HepG2 (cell line): ENCODE measurements at regions not wholly inside any gene's neighbourhood (a gene's known extent, or its start where the extent isn't known, plus 50 kb on each side); places are given as distances from the start of the nearest gene placed in this dataset.

Experiments used
- SAP130 ChIP-seq: IDR thresholded peaks from 2 replicates; pipeline ENCODE4 v1.6.1; 2016; ENCODE audit warnings: low read depth
- SP4 ChIP-seq: sonication (generic); formaldehyde crosslinking; IDR thresholded peaks from 2 replicates; pipeline ENCODE4 v1.8.1; 2023; ENCODE audit warnings: mild to moderate bottlenecking, missing genetic modification reagents
- TBX3 ChIP-seq: fragments of 450-650 bp; IDR thresholded peaks from 2 replicates; pipeline ENCODE4 v1.6.1; 2017; ENCODE audit warnings: antibody characterized with exemption, mild to moderate bottlenecking, inconsistent platforms, borderline replicate concordance
- ZBTB8A ChIP-seq: sonication (generic); formaldehyde crosslinking; IDR thresholded peaks from 2 replicates; pipeline ENCODE4 v1.4.0; 2020; ENCODE audit warnings: mild to moderate bottlenecking, low read depth, missing genetic modification reagents, borderline replicate concordance
- ZNF101 ChIP-seq: sonication (generic); formaldehyde crosslinking; IDR thresholded peaks from 2 replicates; pipeline ENCODE4 v1.4.0; 2020; ENCODE audit warnings: mild to moderate bottlenecking, low read depth, missing genetic modification reagents, borderline replicate concordance
- ZNF264 ChIP-seq: sonication (generic); formaldehyde crosslinking; IDR thresholded peaks from 2 replicates; pipeline ENCODE4 v1.4.0; 2020; ENCODE audit warnings: missing genetic modification reagents
- TF ChIP-seq, protein P1 (sequence below): sonication (generic); formaldehyde crosslinking; IDR thresholded peaks from 2 replicates; pipeline ENCODE4 v1.5.1; 2020; ENCODE audit warnings: mild to moderate bottlenecking, missing genetic modification reagents, moderate library complexity
- TF ChIP-seq, protein P2 (sequence below), 2 experiments: sonication (generic) in 1 of 2; formaldehyde crosslinking in 1 of 2; IDR thresholded peaks; 2 replicates each; pipeline versions ENCODE4 v1.4.0 to v1.6.1; 2016 to 2020; ENCODE audit warnings: borderline replicate concordance in 1 of 2, low read depth in 1 of 2, mild to moderate bottlenecking in 1 of 2, missing genetic modification reagents in 1 of 2

DNA sequence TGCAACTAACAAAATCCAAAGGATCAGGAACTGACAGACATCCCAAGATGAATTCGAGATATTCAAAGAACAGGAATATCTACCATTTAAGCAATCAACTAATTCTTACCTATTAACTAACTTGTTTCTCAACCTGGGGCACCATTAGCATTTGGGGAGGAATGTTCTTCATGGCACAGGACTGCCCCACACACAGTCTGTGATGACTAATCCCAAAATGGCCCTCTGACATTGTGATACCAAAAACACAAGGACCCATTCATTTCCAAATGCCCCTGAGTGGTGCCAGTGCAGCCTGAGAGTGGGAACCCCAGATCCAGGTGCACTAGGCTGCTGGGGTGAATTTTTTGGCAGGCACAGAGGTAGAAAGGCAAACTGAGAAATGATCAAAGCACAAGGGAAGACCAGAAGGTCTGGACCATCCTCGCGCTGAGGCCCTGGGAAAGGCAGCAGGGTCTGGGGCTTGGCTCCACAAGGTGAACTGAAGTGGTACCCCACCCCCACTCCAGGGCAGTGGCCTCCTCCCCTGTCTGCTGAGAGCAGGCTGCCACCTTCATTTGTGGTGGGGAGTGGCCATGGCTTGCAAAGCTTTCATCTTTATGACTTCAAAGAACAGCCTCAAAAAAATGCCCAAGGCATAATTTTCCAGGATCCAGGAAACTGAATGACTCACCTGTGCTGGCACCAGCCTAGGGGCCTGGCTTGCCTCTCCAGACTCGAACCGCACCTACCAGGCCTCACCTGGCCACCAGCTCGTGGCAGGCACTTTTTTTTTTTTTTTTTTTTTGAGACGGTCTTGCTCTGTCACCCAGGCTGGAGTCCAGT, 122.4 kb downstream of the BCOR start (continued):
- TF ChIP-seq, protein P1, sequence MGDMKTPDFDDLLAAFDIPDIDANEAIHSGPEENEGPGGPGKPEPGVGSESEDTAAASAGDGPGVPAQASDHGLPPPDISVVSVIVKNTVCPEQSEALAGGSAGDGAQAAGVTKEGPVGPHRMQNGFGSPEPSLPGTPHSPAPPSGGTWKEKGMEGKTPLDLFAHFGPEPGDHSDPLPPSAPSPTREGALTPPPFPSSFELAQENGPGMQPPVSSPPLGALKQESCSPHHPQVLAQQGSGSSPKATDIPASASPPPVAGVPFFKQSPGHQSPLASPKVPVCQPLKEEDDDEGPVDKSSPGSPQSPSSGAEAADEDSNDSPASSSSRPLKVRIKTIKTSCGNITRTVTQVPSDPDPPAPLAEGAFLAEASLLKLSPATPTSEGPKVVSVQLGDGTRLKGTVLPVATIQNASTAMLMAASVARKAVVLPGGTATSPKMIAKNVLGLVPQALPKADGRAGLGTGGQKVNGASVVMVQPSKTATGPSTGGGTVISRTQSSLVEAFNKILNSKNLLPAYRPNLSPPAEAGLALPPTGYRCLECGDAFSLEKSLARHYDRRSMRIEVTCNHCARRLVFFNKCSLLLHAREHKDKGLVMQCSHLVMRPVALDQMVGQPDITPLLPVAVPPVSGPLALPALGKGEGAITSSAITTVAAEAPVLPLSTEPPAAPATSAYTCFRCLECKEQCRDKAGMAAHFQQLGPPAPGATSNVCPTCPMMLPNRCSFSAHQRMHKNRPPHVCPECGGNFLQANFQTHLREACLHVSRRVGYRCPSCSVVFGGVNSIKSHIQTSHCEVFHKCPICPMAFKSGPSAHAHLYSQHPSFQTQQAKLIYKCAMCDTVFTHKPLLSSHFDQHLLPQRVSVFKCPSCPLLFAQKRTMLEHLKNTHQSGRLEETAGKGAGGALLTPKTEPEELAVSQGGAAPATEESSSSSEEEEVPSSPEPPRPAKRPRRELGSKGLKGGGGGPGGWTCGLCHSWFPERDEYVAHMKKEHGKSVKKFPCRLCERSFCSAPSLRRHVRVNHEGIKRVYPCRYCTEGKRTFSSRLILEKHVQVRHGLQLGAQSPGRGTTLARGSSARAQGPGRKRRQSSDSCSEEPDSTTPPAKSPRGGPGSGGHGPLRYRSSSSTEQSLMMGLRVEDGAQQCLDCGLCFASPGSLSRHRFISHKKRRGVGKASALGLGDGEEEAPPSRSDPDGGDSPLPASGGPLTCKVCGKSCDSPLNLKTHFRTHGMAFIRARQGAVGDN (CRISPR knock-in tag), result peak; percentile 28; the same call in 1 of the 2 replicates
- TF ChIP-seq ZNF101 (no peak), SP4 (no peak), SAP130 (CRISPR knock-in tag) (0 out of 2 replicates have a peak, but pooled peaks have one; percentile 36), ZBTB8A (no peak), TBX3 (no peak), ZNF264 (CRISPR knock-in tag) (no peak)
- TF ChIP-seq, protein P2, sequence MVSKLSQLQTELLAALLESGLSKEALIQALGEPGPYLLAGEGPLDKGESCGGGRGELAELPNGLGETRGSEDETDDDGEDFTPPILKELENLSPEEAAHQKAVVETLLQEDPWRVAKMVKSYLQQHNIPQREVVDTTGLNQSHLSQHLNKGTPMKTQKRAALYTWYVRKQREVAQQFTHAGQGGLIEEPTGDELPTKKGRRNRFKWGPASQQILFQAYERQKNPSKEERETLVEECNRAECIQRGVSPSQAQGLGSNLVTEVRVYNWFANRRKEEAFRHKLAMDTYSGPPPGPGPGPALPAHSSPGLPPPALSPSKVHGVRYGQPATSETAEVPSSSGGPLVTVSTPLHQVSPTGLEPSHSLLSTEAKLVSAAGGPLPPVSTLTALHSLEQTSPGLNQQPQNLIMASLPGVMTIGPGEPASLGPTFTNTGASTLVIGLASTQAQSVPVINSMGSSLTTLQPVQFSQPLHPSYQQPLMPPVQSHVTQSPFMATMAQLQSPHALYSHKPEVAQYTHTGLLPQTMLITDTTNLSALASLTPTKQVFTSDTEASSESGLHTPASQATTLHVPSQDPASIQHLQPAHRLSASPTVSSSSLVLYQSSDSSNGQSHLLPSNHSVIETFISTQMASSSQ (IDR thresholded peaks at IDR 0.05; ENCODE audit: low read depth), result no peak
- TF ChIP-seq, protein P2 (CRISPR knock-in tag; IDR thresholded peaks at IDR 0.05; ENCODE audit: borderline replicate concordance), result no peak
- TF ChIP-seq, all 625 proteins: peak for 12
